COLO668 (cell line): ENCODE measurements at regions not wholly inside any gene's neighbourhood (a gene's known extent, or its start where the extent isn't known, plus 50 kb on each side); places are given as distances from the start of the nearest gene placed in this dataset.

ENCODE experiments used
- DNase-seq: peaks from one replicate; lab custom pipeline; 2025; ENCODE audit not compliant: unreplicated experiment; lab: John Stamatoyannopoulos, UW

DNA sequence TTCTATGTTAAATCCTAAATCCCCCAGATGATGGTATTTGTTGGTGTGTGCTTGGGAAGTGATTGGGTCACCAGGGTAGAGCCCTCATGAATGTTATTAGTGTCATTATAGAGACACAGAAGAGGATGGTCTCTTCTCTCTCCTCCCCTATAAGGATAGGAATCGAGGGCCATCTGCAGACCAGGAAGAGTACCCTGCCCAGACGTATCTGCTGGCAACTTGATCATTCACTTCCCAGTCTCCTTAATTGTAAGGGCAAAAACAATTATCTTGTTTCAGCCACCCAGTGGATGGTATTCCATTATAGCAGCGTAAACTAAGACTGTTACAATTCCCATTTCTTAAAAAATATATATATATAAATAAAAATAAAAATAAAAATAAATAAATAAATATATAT, 892.2 kb downstream of the SI start:
- no peak for DNase-seq

DNA sequence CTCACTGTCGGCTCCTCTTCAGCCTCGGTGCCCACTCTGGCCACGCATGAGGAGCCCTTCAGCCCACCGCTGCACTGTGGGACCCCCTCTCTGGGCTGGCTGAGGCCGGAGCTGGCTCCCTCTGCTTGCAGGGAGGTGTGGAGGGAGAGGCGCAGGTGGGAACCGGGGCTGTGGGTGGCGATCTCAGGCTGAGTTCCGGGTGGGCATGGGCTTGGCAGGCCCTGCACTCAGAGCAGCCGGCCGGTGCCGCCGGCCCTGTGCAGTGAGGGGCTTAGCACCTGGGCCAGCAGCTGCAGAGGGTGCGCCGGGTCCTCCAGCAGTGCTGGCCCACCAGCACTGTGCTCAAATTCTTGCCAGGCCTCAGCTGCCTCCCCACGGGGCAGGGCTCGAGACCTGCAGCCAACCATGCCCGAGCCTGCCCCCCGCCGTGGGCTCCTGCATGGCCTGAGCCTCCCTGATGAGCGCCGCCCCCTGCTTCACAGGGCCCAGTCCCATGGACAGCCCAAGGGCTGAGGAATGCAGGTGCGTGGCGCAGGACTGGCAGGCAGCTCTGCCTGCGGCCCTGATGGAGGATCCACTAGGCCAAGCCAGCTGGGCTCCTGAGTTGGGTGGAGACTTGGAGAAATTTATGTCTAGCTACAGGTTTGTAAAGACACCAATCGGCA, 899.1 kb downstream of the SI start:
- no peak for DNase-seq

DNA sequence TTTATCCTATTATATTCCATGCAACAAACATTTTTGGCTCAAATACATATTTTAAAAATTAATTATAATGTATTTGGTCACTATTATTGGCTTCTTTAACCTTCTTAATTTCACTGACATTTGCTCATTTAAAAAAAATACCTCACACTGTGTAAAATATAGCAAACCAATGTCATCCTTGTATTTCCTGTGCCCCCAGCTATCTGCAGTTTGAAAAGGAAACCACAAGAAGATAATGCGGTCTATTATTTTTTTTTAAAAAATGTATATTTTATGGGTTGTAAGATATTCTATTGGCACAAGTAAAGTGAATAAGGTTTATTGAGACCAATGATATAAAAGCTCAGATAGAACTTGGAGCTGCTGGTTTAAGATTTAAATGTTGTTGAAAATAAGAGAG, 904.2 kb downstream of the SI start:
- no peak for DNase-seq

DNA sequence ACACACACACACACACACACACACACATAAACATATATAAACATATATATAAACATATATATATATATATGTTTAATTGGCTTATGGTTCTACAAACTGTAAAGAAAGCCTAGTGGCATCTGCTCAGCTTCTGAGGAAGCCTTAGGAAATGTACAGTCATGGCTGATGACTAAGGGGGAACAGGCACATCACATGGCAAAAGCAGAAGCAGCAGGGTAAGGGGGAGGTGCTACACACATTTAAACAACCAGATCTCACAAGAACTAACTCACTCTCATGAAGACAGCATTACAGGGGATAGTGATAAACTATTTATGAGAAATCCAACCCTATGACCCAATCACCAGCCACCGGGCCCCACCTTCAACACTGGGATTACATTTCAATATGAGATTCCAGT, 922.9 kb downstream of the SI start:
- DNase-seq, result no peak

DNA sequence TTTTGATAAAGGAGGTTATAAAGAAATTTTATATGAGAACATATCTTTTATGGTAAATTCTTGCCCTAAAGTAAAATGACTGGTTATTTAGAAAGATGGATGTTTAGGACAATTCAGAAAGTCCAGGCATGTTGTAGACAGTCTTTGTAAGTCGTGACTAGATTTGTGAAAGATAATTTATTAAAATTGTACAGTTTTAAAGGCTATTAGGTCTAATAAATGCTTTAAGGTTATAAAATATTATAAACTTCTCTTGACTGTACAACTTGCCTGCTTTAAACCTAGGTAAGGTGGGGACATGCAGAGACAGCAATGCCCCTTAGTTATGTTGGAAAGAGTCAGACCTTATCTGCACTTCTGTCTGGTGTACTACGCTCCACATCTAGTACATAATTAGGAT, 933.5 kb downstream of the SI start:
- no peak for DNase-seq

DNA sequence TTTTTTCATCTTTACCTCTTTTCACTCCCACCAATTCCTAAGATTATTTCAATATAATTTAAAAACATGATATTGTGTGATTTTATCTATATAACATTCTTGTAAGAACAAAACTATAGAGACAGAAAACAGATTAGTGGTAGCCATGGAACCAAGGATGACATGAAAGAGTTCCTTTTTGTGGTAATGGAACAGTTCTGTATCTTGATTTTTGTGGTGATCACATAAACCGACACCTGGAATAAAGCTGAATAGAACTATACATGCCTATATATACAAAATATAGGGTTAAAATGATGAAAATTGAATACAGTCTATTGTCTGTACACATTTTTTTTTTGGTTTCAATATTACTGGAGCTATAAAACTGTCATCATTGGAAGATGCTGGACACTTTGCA, 945.4 kb downstream of the SI start:
- no peak for DNase-seq

DNA sequence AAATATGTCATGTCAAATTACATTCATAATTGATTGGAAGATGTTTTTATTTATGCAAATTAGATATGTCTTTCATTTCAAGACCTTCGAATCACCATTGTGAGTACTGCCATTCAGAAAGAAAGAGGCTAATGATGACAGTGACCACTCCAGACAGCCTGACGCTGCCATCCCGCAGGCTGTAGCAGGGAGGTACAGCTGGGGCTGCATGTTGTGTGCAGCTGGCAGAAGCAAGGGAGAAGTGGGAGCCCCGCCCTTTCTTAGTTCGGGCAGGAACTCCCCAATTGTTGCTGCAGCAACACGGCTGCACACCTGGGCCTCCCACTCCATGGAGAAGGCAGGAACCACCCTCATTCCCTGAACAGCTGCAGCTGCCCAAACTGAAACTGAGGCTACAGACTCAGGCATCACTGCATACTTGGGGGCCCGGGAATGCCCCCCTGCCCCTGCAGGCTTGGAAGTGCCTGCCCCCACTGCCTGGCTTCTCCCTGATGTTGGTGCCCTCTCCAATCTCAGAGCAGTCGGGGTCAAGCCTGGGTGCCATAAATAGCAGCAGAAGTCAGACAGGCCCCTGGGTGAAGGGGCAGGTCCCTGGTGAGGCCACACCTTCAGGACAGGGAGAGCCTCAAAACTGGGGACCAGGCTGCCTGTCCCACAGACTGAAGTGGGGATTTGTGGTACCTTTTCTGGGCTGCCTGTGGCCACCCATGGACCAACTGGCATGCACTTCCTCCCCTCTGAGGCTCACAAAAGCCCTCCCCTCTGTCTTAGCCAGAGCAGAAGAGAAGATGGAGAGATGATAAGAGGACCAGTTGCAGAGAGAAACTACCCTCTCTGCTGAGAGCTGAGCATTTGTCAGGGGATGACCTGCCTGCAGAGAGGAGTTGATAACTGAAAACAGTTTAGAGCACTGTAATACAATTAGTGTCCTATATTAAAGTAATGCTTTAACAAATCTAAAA, 964.6 kb downstream of the SI start:
- DNase-seq, result no peak

DNA sequence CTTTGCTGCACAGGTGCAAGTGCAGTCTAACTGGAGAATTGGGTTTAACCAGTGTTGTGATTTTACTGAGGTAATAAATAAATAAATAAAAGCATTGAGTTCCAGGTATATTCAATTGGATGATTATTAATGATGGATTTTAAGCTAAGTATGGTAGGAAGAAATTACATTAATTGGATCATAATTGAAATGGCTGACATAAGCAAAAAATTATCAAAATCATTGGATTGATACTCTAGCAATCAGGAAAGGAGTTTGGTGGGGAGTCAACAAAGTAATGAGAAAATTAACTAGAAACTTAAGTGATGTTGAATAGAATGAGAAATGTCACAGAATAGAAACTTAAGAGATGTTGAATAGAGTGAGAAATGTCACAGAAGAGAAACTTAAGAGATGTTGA, 981.9 kb downstream of the SI start:
- DNase-seq, result no peak

DNA sequence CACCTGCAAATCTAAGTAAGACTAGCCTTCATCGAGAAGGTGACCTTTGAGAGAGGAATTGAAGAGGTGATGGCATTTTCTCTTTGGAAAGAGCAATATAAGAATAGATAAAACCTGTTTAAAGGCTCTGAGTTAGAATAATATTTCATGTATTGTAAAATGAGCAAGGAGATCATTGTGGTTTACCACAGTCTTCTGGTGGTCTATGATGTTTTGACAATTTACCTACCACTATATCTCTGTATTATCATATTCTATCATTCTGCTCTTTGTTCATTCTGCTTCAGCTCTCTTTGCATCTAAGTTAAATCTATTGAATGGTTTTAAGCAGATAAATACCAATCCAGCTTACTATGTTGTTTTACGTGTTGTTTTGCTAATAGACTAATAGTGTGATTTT, 982.3 kb downstream of the SI start:
- no peak for DNase-seq

DNA sequence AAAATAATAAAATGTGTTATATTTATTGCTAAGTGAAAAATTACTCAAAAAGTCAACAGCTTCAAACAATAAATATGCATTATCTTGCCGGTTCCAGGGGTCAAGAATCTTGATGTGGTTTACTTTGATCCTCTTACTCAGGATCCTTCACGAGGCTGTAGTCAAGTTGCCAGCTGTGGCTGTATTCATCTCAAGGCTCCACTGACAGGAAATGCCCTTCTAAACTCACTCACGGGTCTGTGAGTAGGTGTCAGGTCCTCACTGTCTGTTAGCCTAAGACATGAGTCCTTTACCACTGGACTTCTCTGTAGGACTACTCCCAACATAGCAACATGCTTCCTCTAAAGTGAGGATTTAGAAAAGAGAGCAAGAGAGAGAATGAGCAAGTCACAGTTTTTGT, 983.0 kb downstream of the SI start:
- DNase-seq, result no peak

DNA sequence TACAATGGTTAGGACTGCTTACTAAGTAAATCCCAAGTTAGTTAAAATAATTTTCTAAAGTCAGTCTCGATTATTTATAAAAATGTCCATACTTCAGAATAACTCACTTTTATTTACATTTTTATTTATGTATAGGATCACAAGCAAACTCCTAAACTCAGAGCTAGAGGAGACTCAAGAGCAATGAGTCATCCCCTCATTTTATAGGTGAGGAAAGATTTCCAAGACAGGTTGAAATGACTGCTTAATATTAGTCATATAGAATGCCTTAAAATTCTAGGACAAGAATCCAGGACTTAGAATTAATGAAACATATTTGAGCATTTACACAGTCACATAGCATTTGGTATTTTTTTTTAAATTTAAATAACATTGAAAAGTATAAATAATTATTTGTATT, 983.8 kb downstream of the SI start:
- DNase-seq, result no peak

DNA sequence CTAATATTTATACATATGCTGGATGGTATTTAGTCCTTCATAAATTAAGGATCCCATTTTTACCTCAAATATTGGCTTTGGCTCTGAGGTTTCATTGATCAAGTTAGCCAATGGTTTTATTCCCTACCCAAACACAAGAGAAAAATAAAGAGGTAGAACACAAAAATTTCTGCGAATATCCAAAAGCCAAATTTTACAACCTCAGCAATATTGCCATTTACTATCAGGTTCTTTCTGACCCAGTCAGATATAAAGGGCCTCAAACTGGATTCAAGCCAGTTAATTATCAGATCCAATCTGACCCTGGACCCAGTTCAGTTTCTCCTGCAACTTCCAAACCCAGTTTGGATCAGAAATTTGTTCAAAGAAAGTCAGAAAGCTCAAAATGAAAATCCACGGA, 998.1 kb downstream of the SI start:
- DNase-seq, result no peak

DNA sequence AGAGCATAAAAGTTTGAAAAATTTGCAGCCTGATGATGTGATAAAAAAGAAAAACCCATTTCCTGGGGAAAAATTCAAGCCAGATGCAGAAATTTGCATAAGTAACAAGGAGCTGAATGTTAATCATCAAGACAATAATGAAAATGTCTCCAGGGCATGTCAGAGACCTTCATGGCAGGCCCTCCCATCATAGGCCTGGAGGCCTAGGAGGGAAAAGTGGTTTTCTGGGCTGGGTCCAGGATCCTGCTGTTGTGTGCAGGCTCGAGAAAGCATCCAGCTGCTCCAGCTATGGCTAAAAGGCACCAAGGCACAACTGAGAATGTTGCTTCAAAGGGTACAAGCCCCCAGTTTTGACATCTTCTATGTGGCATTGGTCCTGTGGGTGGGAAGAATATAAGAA, 1014.0 kb downstream of the SI start:
- no peak for DNase-seq

DNA sequence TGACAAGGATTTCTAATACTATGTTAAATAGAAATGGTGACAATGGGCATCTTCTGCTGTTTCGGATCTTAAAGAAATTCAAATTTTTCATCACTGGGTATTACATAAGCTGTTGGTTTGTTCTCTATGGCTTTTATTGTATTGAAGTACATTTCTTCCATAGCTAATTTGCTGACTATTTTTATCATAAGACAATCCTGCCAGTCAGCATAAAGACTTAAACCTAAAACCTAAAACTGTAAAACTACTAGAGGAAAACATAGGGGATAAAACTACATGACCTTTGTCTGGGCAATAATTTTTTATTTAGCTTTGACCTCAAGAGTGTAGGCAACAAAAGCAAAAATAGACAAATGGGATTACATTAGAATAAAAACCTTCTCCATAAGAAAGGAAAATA, 1017.4 kb downstream of the SI start:
- DNase-seq, result no peak

DNA sequence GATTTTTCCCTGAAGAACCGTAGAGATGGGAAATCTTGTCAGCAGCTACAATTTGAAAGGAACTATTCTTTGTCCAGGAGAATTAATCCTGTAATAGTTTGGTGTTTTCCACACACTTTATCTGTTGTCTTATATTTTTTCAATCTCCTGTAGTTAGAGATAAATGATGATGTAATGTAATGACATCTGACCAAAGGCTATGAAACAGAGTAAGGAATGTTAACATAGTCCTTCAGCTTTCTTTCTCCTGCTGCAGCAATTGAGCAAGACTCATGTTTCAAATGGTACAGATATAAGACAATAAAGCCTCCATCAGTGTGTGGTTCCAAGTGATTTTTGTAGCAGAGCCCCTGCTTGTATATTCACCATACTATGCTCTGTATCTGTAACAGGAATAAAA, 1028.4 kb downstream of the SI start:
- DNase-seq, result no peak

DNA sequence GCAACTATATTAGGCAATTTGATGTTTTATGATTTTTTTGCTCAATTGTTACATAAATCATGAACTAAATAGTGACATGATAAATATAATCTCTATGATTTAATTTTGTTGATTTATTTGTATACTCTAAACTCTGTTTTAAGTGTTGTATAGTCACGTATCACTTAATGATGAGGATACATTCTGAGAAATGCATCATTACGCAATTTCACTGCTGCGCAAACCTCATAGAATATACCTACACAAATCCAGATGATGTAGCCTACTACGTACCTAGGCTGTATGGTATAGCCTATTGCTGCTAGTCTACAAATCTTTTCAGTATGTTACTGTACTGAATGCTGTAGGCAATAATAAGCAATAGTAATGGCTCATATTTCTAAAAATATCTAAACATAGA, 1029.8 kb downstream of the SI start:
- DNase-seq, result no peak

DNA sequence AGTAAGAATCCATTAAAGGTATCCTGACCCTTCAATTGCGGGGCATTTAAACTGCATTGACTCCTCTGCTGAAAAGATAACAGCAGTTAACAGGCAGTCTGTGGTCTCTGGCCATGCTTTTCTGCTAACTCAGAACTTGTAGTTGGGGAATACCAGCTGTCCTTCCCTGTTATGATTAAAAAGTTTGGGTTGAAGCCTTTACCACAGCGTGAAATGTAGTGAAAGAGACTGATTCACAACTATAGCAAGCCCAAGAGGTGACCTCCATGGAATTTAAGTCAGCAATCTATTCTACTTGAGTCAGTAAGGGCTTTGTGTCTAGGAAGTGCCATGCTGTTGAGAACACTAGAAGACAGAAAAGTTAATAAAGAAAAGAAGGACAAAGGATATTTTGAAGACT, 1037.3 kb downstream of the SI start:
- DNase-seq, result no peak

DNA sequence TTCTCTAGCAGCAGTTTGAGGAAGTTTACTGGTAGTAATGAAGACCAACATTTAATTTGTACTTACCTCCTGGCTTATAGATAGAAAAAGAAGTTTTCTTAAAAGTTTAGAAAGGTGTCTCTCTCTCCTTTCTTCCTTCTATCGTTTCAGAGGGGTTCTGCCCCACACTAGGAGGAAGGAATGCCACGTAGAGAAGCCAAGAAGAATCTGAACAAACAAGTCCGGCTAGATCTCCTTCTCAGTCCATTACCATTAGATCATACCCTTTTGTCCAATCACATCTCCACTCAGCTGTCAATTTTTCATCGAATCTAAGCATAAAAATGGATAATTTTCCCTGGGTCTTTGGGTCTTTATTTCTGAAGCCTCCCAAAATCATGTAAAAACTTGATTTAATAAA, 1048.1 kb downstream of the SI start:
- no peak for DNase-seq

DNA sequence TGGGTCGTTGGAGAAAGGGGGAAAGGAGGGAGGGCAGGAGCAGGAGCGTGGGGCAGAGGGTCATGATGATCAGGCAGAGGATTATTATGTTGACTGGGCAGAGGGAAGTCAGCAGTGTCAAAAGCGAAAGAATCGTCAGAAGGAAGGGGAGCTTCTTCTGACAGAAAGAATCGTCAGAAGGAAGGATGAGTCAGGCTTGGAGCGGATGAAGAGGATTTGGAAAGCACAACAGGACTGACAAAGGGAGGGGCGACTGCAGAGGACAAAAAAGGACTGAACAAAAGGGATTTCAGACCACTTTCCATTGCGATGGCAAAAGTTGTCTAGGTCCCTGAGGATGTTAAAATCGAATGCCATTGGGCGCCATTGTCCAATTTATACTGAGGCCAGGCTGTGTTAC, 1053.5 kb downstream of the SI start:
- no peak for DNase-seq

DNA sequence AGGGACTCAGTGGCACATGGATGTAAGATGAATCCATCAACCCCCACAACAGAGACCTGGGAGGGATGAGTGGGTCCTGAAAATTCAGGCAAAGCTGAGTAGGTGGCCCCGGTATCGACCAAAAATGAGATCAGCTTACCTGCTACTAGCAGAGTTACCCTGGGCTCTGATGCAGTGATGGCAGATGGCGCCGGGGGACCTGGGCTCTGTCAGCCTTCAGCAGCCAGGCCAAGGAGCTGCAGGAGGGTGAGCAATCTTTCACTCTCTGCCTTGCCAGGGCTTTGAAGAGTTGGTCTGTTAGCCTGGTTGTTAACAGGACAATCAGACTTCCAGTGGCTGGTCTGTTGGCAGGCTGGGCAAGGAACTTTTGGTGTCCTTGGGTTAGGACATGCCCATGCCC, 1054.8 kb downstream of the SI start:
- no peak for DNase-seq

DNA sequence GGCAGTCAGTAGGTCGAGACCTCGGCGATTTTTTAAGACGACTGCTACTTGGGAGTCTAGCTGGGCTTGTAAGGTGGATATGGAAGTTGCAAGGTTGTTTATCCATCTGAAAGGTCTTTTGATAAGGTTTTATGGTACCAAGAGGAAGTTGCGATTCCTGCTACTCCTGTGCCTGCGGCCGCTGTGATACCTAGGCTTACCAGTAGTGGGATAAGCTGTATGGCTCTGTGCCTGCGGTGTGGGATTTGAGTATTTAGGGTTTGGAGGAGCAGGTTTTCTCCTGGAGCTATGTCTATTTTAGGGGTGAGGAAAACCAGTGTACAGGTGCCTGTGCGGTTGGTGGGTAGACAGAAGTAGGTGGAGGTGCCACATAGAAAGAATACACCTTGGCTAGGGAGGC, 1059.8 kb downstream of the SI start:
- no peak for DNase-seq

DNA sequence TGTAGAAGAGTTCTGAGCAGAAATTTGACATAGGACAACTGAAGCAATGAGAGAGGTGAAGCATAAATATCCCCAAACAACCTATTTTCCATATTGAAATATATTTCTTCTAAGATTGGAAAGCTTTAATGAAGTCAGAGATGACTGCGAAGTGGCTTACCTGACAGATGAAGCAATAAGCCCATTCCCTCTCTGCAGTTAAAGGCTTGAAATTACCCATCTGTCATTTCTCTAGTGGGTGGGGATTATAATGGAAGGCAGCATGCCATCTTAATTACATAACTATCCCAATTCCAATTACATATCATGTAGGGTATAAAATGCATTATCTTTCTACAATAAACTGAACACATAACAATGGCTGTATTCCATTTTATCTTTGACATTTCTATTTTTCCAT, 1070.5 kb downstream of the SI start:
- no peak for DNase-seq

DNA sequence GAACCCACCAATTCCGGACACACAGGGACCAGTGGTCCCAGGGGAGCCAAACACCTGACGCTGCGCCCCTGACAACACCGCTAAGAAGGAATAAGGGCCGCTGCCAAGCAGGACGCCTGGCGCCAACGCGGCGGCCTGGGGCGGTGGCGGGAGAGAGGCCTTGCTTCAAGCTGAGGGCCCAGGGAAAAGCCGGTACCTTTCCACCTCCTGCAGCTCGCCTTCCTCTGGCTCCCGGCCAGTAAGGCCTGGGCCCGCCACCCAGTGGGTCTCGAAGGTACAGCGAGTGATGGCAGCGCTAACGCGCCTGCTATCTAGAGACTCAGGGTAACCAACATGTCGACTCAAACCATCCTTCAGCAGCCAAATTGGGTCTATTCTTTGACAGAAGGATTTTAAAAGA, 1074.1 kb downstream of the SI start:
- no peak for DNase-seq
